H1 (cell line): ENCODE measurements at regions not wholly inside any gene's neighbourhood (a gene's known extent, or its start where the extent isn't known, plus 50 kb on each side); places are given as distances from the start of the nearest gene placed in this dataset.

ENCODE experiments used
- CTCF ChIA-PET: fragments of 300-600 bp; sonication (Branson Sonifier 250); formaldehyde crosslinking; loops from one replicate; lab custom pipeline; 2021; ENCODE audit not compliant: partially characterized antibody; lab: Charles Lee
- POLR2A ChIA-PET: fragments of 300-600 bp; sonication (Branson Sonifier 250); formaldehyde crosslinking; loops from one replicate; lab custom pipeline; 2021; ENCODE audit warnings: inconsistent platforms; ENCODE audit not compliant: partially characterized antibody; lab: Charles Lee
- DNase-seq, 2 experiments: peaks; one replicate each; pipeline versions ENCODE4 v3.0.0 to v3.0.0-alpha.2; 2010 to 2022; ENCODE audit warnings: low spot score in 2 of 2, low read depth in 1 of 2, mixed read lengths in 1 of 2
- FAIRE-seq: peaks from 2 replicates; lab custom pipeline; 2011; peaks lifted over from hg19 to GRCh38; lab: Jason Lieb, UNC
- H2AFZ ChIP-seq: 2 replicates; pipeline ENCODE4 v1.8.1; 2012; ENCODE audit warnings: low read length, inconsistent platforms
- H2AK5ac ChIP-seq: 2 replicates; pipeline ENCODE4 v1.6.1; 2013; ENCODE audit warnings: low read depth, low read length
- H2BK120ac ChIP-seq: replicated peaks from 2 replicates; pipeline ENCODE3; 2013; ENCODE audit warnings: low read depth, low read length, inconsistent platforms
- H2BK12ac ChIP-seq: 2 replicates; pipeline ENCODE4 v1.6.1; 2013; ENCODE audit warnings: low read depth, low read length
- H2BK15ac ChIP-seq: 2 replicates; pipeline ENCODE4 v1.6.1; 2013; ENCODE audit warnings: low read length
- H2BK20ac ChIP-seq: 2 replicates; pipeline ENCODE4 v1.6.1; 2013; ENCODE audit warnings: low read length
- H2BK5ac ChIP-seq: 2 replicates; pipeline ENCODE4 v1.6.1; 2013; ENCODE audit warnings: low read depth, low read length
- H3K14ac ChIP-seq: 2 replicates; pipeline ENCODE4 v1.6.1; 2013; ENCODE audit warnings: inconsistent platforms; ENCODE audit not compliant: insufficient read length
- H3K18ac ChIP-seq: 2 replicates; pipeline ENCODE4 v1.6.1; 2013; ENCODE audit warnings: low read length; ENCODE audit errors: extremely low read depth
- H3K23ac ChIP-seq: 2 replicates; pipeline ENCODE4 v1.6.1; 2013; ENCODE audit warnings: inconsistent platforms; ENCODE audit not compliant: insufficient read length
- H3K23me2 ChIP-seq: 2 replicates; pipeline ENCODE4 v1.6.1; 2013; ENCODE audit warnings: low read depth, low read length
- H3K27ac ChIP-seq: 2 replicates; pipeline ENCODE4 v1.6.1; 2011; ENCODE audit warnings: low read depth, low read length, inconsistent platforms
- H3K27me3 ChIP-seq, 4 experiments: replicated peaks in 1 of 4; 1 replicate in 1 of 4; 2 replicates in 3 of 4; pipeline versions ENCODE4 v1.6.1 to v1.8.1; 2011 to 2013; ENCODE audit warnings: low read length in 3 of 4, mild to moderate bottlenecking in 3 of 4, inconsistent platforms in 2 of 4, mixed read lengths in 2 of 4, moderate library complexity in 1 of 4; ENCODE audit not compliant: control insufficient read depth in 3 of 4, insufficient read depth in 3 of 4; ENCODE audit errors: extremely low read depth in 1 of 4
- H3K36me3 ChIP-seq, 4 experiments: 2 replicates each; pipeline versions ENCODE4 v1.6.1 to v1.8.1; 2011 to 2013; ENCODE audit warnings: mild to moderate bottlenecking in 4 of 4, low read length in 3 of 4, moderate library complexity in 2 of 4, control low read depth in 1 of 4, inconsistent platforms in 1 of 4; ENCODE audit not compliant: insufficient read depth in 4 of 4, control insufficient read depth in 2 of 4
- H3K4ac ChIP-seq: replicated peaks from 2 replicates; pipeline ENCODE3; 2013; ENCODE audit warnings: low read length, low read depth, mixed read lengths, inconsistent platforms; ENCODE audit not compliant: insufficient read length
- H3K4me1 ChIP-seq, 4 experiments: replicated peaks in 1 of 4; 1 replicate in 1 of 4; 2 replicates in 3 of 4; pipeline versions ENCODE4 v1.6.1 to v1.8.1; 2011 to 2013; ENCODE audit warnings: low read length in 3 of 4, inconsistent platforms in 2 of 4, mixed read lengths in 1 of 4; ENCODE audit not compliant: insufficient read depth in 4 of 4, control insufficient read depth in 3 of 4
- H3K4me2 ChIP-seq, 2 experiments: 2 replicates each; pipeline versions ENCODE4 v1.6.1 to v1.8.1; 2011 to 2013; ENCODE audit warnings: low read depth in 2 of 2, low read length in 2 of 2, control low read depth in 1 of 2, inconsistent platforms in 1 of 2, mild to moderate bottlenecking in 1 of 2; ENCODE audit not compliant: insufficient read depth in 1 of 2
- H3K4me3 ChIP-seq, 4 experiments: fragments of 200-600, 300-600 bp in 1 of 4; sonication (generic), shearing (Covaris generic), sonication (Bioruptor Twin) in 1 of 4; 2 replicates each; pipeline versions ENCODE4 v1.5.1 to v1.8.1; 2011 to 2016; ENCODE audit warnings: low read length in 4 of 4, low read depth in 3 of 4, control low read depth in 2 of 4, inconsistent platforms in 2 of 4, mild to moderate bottlenecking in 2 of 4, mixed read lengths in 1 of 4, moderate library complexity in 1 of 4; ENCODE audit not compliant: insufficient read depth in 2 of 4; ENCODE audit errors: extremely low read depth in 1 of 4
- H3K56ac ChIP-seq: replicated peaks from 2 replicates; pipeline ENCODE3; 2013; ENCODE audit warnings: low read depth, mild to moderate bottlenecking, mixed read lengths, low read length, inconsistent platforms; ENCODE audit not compliant: insufficient read length
- H3K79me1 ChIP-seq: 2 replicates; pipeline ENCODE4 v1.6.1; 2013; ENCODE audit warnings: low read depth, low read length, control low read depth
- H3K79me2 ChIP-seq, 2 experiments: 2 replicates each; pipeline versions ENCODE4 v1.6.1 to v1.8.1; 2012 to 2013; ENCODE audit warnings: low read length in 2 of 2, mild to moderate bottlenecking in 2 of 2, inconsistent platforms in 1 of 2; ENCODE audit not compliant: insufficient read depth in 2 of 2, control insufficient read depth in 1 of 2
- H3K9ac ChIP-seq, 4 experiments: replicated peaks in 1 of 4; 1 replicate in 1 of 4; 2 replicates in 3 of 4; pipeline versions ENCODE4 v1.6.1 to v1.8.1; 2011 to 2013; ENCODE audit warnings: low read depth in 3 of 4, low read length in 3 of 4, control low read depth in 2 of 4, mild to moderate bottlenecking in 2 of 4, moderate library complexity in 2 of 4, inconsistent platforms in 1 of 4; ENCODE audit errors: extremely low read depth in 1 of 4
- H3K9me3 ChIP-seq, 2 experiments: 2 replicates each; pipeline versions ENCODE4 v1.6.1 to v1.8.1; 2012 to 2013; ENCODE audit warnings: mild to moderate bottlenecking in 2 of 2, moderate library complexity in 2 of 2, control low read depth in 1 of 2, inconsistent platforms in 1 of 2, low read depth in 1 of 2, low read length in 1 of 2, mixed read lengths in 1 of 2; ENCODE audit not compliant: insufficient read depth in 2 of 2
- H4K20me1 ChIP-seq, 2 experiments: replicated peaks in 1 of 2; 2 replicates each; pipeline versions ENCODE3 to v1.8.1; 2011 to 2013; ENCODE audit warnings: inconsistent platforms in 2 of 2, low read length in 2 of 2, mild to moderate bottlenecking in 1 of 2; ENCODE audit not compliant: insufficient read depth in 2 of 2, control insufficient read depth in 1 of 2
- H4K5ac ChIP-seq: 2 replicates; pipeline ENCODE4 v1.6.1; 2013; ENCODE audit warnings: low read length, low read depth, mixed read lengths, inconsistent platforms; ENCODE audit not compliant: insufficient read length
- H4K8ac ChIP-seq: 2 replicates; pipeline ENCODE4 v1.8.0; 2013; ENCODE audit warnings: mild to moderate bottlenecking, moderate library complexity, low read length, inconsistent platforms; ENCODE audit not compliant: insufficient read depth; ENCODE audit errors: extremely low read depth
- H4K91ac ChIP-seq: replicated peaks from 2 replicates; pipeline ENCODE3; 2013; ENCODE audit warnings: low read length, mixed read lengths, inconsistent platforms; ENCODE audit not compliant: insufficient read length
- CREB1 ChIP-seq: IDR thresholded peaks from 2 replicates; pipeline ENCODE4 v1.6.1; 2012; ENCODE audit warnings: inconsistent platforms
- CTBP2 ChIP-seq: IDR thresholded peaks from 2 replicates; pipeline ENCODE4 v1.7.0; 2011; ENCODE audit warnings: borderline replicate concordance, mild to moderate bottlenecking, moderate library complexity, mixed read lengths, low read length; ENCODE audit not compliant: insufficient read depth, insufficient read length
- POU5F1 ChIP-seq: IDR thresholded peaks from 2 replicates; pipeline ENCODE4 v1.6.1; 2011; ENCODE audit warnings: low read depth, mild to moderate bottlenecking, low read length, moderate library complexity
- SIN3A ChIP-seq, 2 experiments: IDR thresholded peaks in 1 of 2; conservative IDR thresholded peaks in 1 of 2; 2 replicates each; pipeline ENCODE4 v1.6.1; 2011 to 2012; ENCODE audit warnings: low read length in 2 of 2, improper control_type of control experiment in 1 of 2, low read depth in 1 of 2, mild to moderate bottlenecking in 1 of 2
- SIRT6 ChIP-seq: IDR thresholded peaks from one replicate; pipeline ENCODE4 v1.7.1; 2012; ENCODE audit warnings: low read length, inconsistent platforms
- TCF12 ChIP-seq: IDR thresholded peaks from 2 replicates; pipeline ENCODE4 v1.6.1; 2011; ENCODE audit warnings: low read depth, mild to moderate bottlenecking, low read length
- TEAD4 ChIP-seq: IDR thresholded peaks from 2 replicates; pipeline ENCODE4 v1.6.1; 2012; ENCODE audit warnings: low read depth, low read length, inconsistent platforms, mixed read lengths
- ZNF274 ChIP-seq: IDR thresholded peaks from 2 replicates; pipeline ENCODE4 v1.7.0; 2012; ENCODE audit warnings: low read length, borderline replicate concordance; ENCODE audit errors: extremely low read depth
- WGBS, 2 experiments: shearing (Covaris generic) in 1 of 2; methylation state at CpG; one replicate each; pipeline versions ENCODE4 v1.1.6 to v1.1.7; 2013 to 2015; ENCODE audit warnings: low lambda C conversion rate in 2 of 2, mixed read lengths in 2 of 2, inconsistent platforms in 1 of 2, low coverage in 1 of 2, missing lambda C conversion rate in 1 of 2; ENCODE audit not compliant: insufficient replicate concordance in 2 of 2, insufficient coverage in 1 of 2, insufficient read length in 1 of 2; ENCODE audit errors: extremely low coverage in 1 of 2, missing lambda C conversion rate in 1 of 2; 5-methylcytosine and 5-hydroxymethylcytosine counted together
- TF ChIP-seq, protein P1 (sequence below), 3 experiments: IDR thresholded peaks; 1 replicate in 2 of 3; 2 replicates in 1 of 3; pipeline versions ENCODE4 v1.5.1 to v1.6.1; 2011; ENCODE audit warnings: low read length in 3 of 3, mild to moderate bottlenecking in 3 of 3, inconsistent platforms in 2 of 3, low read depth in 1 of 3, moderate library complexity in 1 of 3; ENCODE audit not compliant: insufficient read depth in 1 of 3; ENCODE audit errors: control extremely low read depth in 1 of 3

DNA sequence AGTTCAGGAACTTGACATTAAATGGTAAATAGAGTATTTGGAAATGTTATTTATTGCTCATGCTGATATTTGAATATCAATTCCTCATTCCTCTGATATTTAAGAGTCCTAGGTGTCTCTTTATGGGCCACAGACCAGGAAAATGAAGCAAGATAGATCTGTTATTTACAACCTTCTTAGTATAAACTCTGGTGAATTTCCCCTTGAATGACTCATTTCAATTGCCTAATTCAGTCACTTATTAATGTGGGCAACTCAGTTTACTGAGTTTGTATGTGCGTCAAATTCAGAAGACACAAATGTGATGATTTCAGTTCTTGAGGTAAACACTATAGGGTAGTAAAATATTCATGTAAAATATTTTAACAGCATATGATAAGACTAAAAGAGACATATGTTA is 1404.4 kb upstream of the PRMT6 start:
- Histone ChIP-seq H3K23me2 (no peaks in the 10 kb centered on the region), H3K9ac (no peak overlapping the region), H2BK12ac (no peak overlapping the region), H2BK15ac (no peak overlapping the region), H3K79me1 (no peaks in the 10 kb centered on the region), H3K4ac (no peak overlapping the region), H3K36me3 (no peaks in the 10 kb centered on the region), H3K56ac (no peak overlapping the region), H2BK20ac (no peak overlapping the region), H3K27me3 (no peaks in the 10 kb centered on the region), H2BK5ac (no peak overlapping the region), H3K4me3 (no peak overlapping the region), H3K27ac (no peak overlapping the region), H3K18ac (no peak overlapping the region), H4K8ac (no peak overlapping the region), H2AFZ (no peak overlapping the region), H2AK5ac (no peak overlapping the region), H3K23ac (no peak overlapping the region), H2BK120ac (no peak overlapping the region), H4K91ac (no peak overlapping the region), H3K4me2 (no peak overlapping the region), H3K79me2 (no peaks in the 10 kb centered on the region), H3K14ac (no peak overlapping the region), H3K4me1 (no peaks in the 10 kb centered on the region), H4K5ac (no peak overlapping the region), H4K20me1 (no peaks in the 10 kb centered on the region), H3K9me3 (no peaks in the 10 kb centered on the region)
- FAIRE-seq (no peak), DNase-seq (no peak)
- WGBS, 2 experiments, result 100% methylated on average over 1 of the region's 1 CpG; no CpG with 5 or more reads in 1 of the 2 experiments
- CTCF ChIA-PET, result no interaction called here
- TF ChIP-seq POU5F1 (no peak), TEAD4 (no peak), CTBP2 (no peak), TCF12 (no peak), SIRT6 (no peak), SIN3A (conservative IDR thresholded peaks at IDR 0.05 in 1 of 2, IDR thresholded peaks at IDR 0.05 in 1 of 2; ENCODE audit: low read depth in 1 of 2, low read length in 2 of 2) (no peak), ZNF274 (no peak), CREB1 (no peak)
- TF ChIP-seq, protein P1, sequence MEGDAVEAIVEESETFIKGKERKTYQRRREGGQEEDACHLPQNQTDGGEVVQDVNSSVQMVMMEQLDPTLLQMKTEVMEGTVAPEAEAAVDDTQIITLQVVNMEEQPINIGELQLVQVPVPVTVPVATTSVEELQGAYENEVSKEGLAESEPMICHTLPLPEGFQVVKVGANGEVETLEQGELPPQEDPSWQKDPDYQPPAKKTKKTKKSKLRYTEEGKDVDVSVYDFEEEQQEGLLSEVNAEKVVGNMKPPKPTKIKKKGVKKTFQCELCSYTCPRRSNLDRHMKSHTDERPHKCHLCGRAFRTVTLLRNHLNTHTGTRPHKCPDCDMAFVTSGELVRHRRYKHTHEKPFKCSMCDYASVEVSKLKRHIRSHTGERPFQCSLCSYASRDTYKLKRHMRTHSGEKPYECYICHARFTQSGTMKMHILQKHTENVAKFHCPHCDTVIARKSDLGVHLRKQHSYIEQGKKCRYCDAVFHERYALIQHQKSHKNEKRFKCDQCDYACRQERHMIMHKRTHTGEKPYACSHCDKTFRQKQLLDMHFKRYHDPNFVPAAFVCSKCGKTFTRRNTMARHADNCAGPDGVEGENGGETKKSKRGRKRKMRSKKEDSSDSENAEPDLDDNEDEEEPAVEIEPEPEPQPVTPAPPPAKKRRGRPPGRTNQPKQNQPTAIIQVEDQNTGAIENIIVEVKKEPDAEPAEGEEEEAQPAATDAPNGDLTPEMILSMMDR (IDR thresholded peaks at IDR 0.05; ENCODE audit: control extremely low read depth in 1 of 3, insufficient read depth in 1 of 3, low read depth in 1 of 3, low read length in 3 of 3), result no peak
- POLR2A ChIA-PET, result interaction anchor here (0.5 kb wide), 1 partner anchor 168 kb away, joined by 3 read pairs; no protein-coding TSS in a partner anchor
